IPS DF 6.9 (cell line): ENCODE measurements at regions not wholly inside any gene's neighbourhood (a gene's known extent, or its start where the extent isn't known, plus 50 kb on each side); places are given as distances from the start of the nearest gene placed in this dataset.
"Not testable (repeated sequence)": the region's sequence is repeated elsewhere in the genome, so short reads cannot be mapped to it uniquely, and the experiment has no call there.

Experiments
- DNase-seq: peaks from one replicate; pipeline ENCODE4 v3.0.0-alpha.2; 2013; ENCODE audit warnings: low read depth, low spot score
- H3K27ac ChIP-seq: one replicate; pipeline ENCODE4 v1.5.1; 2013; ENCODE audit warnings: low read length, control low read depth
- H3K27me3 ChIP-seq: 2 replicates; pipeline ENCODE4 v1.6.1; 2013; ENCODE audit warnings: mild to moderate bottlenecking, low read length; ENCODE audit not compliant: control insufficient read depth, insufficient read depth
- H3K36me3 ChIP-seq: 2 replicates; pipeline ENCODE4 v1.6.1; 2013; ENCODE audit warnings: low read length; ENCODE audit not compliant: control insufficient read depth, insufficient read depth
- H3K4me1 ChIP-seq: 2 replicates; pipeline ENCODE4 v1.6.1; 2013; ENCODE audit warnings: low read length; ENCODE audit not compliant: control insufficient read depth, insufficient read depth
- H3K4me3 ChIP-seq: 2 replicates; pipeline ENCODE4 v1.5.1; 2013; ENCODE audit warnings: mild to moderate bottlenecking, low read length
- H3K9me3 ChIP-seq: 2 replicates; pipeline ENCODE4 v1.6.1; 2013; ENCODE audit warnings: low read length, inconsistent platforms; ENCODE audit not compliant: control insufficient read depth, insufficient read depth
- whole genome bisulfite sequencing: extraction: QIAGEN DNeasy Blood & Tissue Kit; methylation state at CpG from one replicate; pipeline ENCODE4 v1.1.7; 2013; ENCODE audit warnings: mixed read lengths, missing lambda C conversion rate; ENCODE audit not compliant: insufficient read length, insufficient coverage; 5-methylcytosine and 5-hydroxymethylcytosine counted together

GRCh38 chr16:51851111-51851510 lies 695.8 kb downstream of the TOX3 start:
- DNase-seq: no peak
- Histone ChIP-seq H3K4me1 (no peaks in the 10 kb centered on the region), H3K36me3 (no peaks in the 10 kb centered on the region), H3K27ac (no peak overlapping the region), H3K4me3 (no peak overlapping the region), H3K9me3 (no peaks in the 10 kb centered on the region), H3K27me3 (no peaks in the 10 kb centered on the region)
- no CpG with 5 or more reads among the region's 3 CpGs for WGBS

- DNase-seq: no peak
- H3K9me3 ChIP-seq: no peaks in the 10 kb centered on the region
- no peak overlapping the region for H3K4me3 ChIP-seq
- 0 out of 2 replicates have a peak, but pooled peaks cover 1% of the 10 kb centered on the region for H3K4me1 ChIP-seq
- H3K27me3 ChIP-seq: no peaks in the 10 kb centered on the region
- WGBS: no CpG with 5 or more reads among the region's 1 CpG
- H3K36me3 ChIP-seq: no peaks in the 10 kb centered on the region
- no peak overlapping the region for H3K27ac ChIP-seq
These were observed 697.2 kb downstream of the TOX3 start for GRCh38 chr16:51849715-51850114.

GRCh38 chr16:51845586-51846305 lies 694.7 kb upstream of the SALL1 start:
- no peaks in the 10 kb centered on the region for H3K9me3 ChIP-seq
- H3K4me3 ChIP-seq: no peak overlapping the region
- H3K27ac ChIP-seq: no peak overlapping the region
- DNase-seq: no peak
- 0 out of 2 replicates have a peak, but pooled peaks cover 1% of the 10 kb centered on the region for H3K4me1 ChIP-seq
- WGBS: no CpG with 5 or more reads among the region's 19 CpGs
- H3K36me3 ChIP-seq: no peaks in the 10 kb centered on the region
- H3K27me3 ChIP-seq: no peaks in the 10 kb centered on the region

GRCh38 chr16:51839727-51840462 lies 688.8 kb upstream of the SALL1 start:
- H3K27me3 ChIP-seq: no peaks in the 10 kb centered on the region
- no peak overlapping the region for H3K4me3 ChIP-seq
- no peaks in the 10 kb centered on the region for H3K9me3 ChIP-seq
- H3K27ac ChIP-seq: no peak overlapping the region
- no peak for DNase-seq
- no CpG with 5 or more reads among the region's 1 CpG for WGBS
- H3K4me1 ChIP-seq: no peaks in the 10 kb centered on the region
- no peaks in the 10 kb centered on the region for H3K36me3 ChIP-seq

GRCh38 chr16:51834794-51835193 lies 683.7 kb upstream of the SALL1 start:
- H3K4me3 ChIP-seq: no peak overlapping the region
- no CpG with 5 or more reads among the region's 3 CpGs for WGBS
- no peaks in the 10 kb centered on the region for H3K36me3 ChIP-seq
- no peak for DNase-seq
- no peaks in the 10 kb centered on the region for H3K27me3 ChIP-seq
- no peaks in the 10 kb centered on the region for H3K9me3 ChIP-seq
- H3K27ac ChIP-seq: no peak overlapping the region
- no peaks in the 10 kb centered on the region for H3K4me1 ChIP-seq

GRCh38 chr16:51834133-51834532 lies 683.1 kb upstream of the SALL1 start:
- Histone ChIP-seq H3K36me3 (no peaks in the 10 kb centered on the region), H3K4me3 (no peak overlapping the region), H3K27ac (no peak overlapping the region), H3K4me1 (no peaks in the 10 kb centered on the region), H3K27me3 (no peaks in the 10 kb centered on the region), H3K9me3 (no peaks in the 10 kb centered on the region)
- WGBS: no CpG with 5 or more reads among the region's 10 CpGs
- no peak for DNase-seq

GRCh38 chr16:51831595-51832367 lies 680.7 kb upstream of the SALL1 start:
- Histone ChIP-seq H3K4me1 (no peaks in the 10 kb centered on the region), H3K9me3 (no peaks in the 10 kb centered on the region), H3K4me3 (no peak overlapping the region), H3K27me3 (no peaks in the 10 kb centered on the region), H3K36me3 (no peaks in the 10 kb centered on the region), H3K27ac (no peak overlapping the region)
- DNase-seq: no peak
- no CpG with 5 or more reads among the region's 6 CpGs for WGBS

- not testable (repeated sequence) for H3K4me3 ChIP-seq, DNase-seq, H3K27me3 ChIP-seq, H3K27ac ChIP-seq, H3K4me1 ChIP-seq, H3K36me3 ChIP-seq, H3K9me3 ChIP-seq
- no CpG with 5 or more reads among the region's 6 CpGs for WGBS
These were observed 680.0 kb upstream of the SALL1 start for GRCh38 chr16:51831034-51831433.

- DNase-seq: no peak
- Histone ChIP-seq H3K36me3 (no peaks in the 10 kb centered on the region), H3K27ac (no peak overlapping the region), H3K4me1 (no peaks in the 10 kb centered on the region), H3K4me3 (no peak overlapping the region), H3K9me3 (no peaks in the 10 kb centered on the region), H3K27me3 (no peaks in the 10 kb centered on the region)
- WGBS: no CpG with 5 or more reads among the region's 2 CpGs
These were observed 674.7 kb upstream of the SALL1 start for GRCh38 chr16:51825779-51826178.

GRCh38 chr16:51822471-51822870 lies 671.4 kb upstream of the SALL1 start:
- Histone ChIP-seq H3K27me3 (no peaks in the 10 kb centered on the region), H3K27ac (no peak overlapping the region), H3K36me3 (no peaks in the 10 kb centered on the region), H3K4me1 (no peaks in the 10 kb centered on the region), H3K9me3 (no peaks in the 10 kb centered on the region), H3K4me3 (no peak overlapping the region)
- DNase-seq: no peak
- no CpG with 5 or more reads among the region's 2 CpGs for WGBS
